Activated CD8-positive, alpha-beta memory T cell treated with anti-CD3 and anti-CD28 coated beads for 36 hours (primary cell): ENCODE measurements at regions not wholly inside any gene's neighbourhood (a gene's known extent, or its start where the extent isn't known, plus 50 kb on each side); places are given as distances from the start of the nearest gene placed in this dataset.
"Not testable (repeated sequence)": the region's sequence is repeated elsewhere in the genome, so short reads cannot be mapped to it uniquely, and the experiment has no call there.

Source experiments
- CTCF ChIA-PET: fragments of 350-600 bp; sonication (Branson Sonifier 250); formaldehyde crosslinking; loops from one replicate; lab custom pipeline; 2021; ENCODE audit warnings: antibody characterized with exemption; lab: Charles Lee
- POLR2A ChIA-PET: fragments of 350-600 bp; sonication (Branson Sonifier 250); formaldehyde crosslinking; loops from one replicate; lab custom pipeline; 2021; ENCODE audit warnings: antibody characterized with exemption; lab: Charles Lee

GRCh38 chr3:171915275-171915674 lies 72.1 kb downstream of the TMEM212 start:
- CTCF ChIA-PET: no interaction called here
- POLR2A ChIA-PET: no interaction called here

GRCh38 chr3:171916888-171917287 lies 73.7 kb downstream of the TMEM212 start:
- CTCF ChIA-PET: no interaction called here

GRCh38 chr3:171922629-171923028 lies 79.5 kb downstream of the TMEM212 start:
- CTCF ChIA-PET, POLR2A ChIA-PET: not testable (repeated sequence)

More at GRCh38 chr3:171916888-171917287, 73.7 kb downstream of the TMEM212 start:
- POLR2A ChIA-PET: no interaction called here

- POLR2A ChIA-PET, CTCF ChIA-PET: not testable (repeated sequence)
Measured at GRCh38 chr3:171923668-171924067, 80.5 kb downstream of the TMEM212 start.

- CTCF ChIA-PET, POLR2A ChIA-PET: not testable (repeated sequence)
Measured at GRCh38 chr3:171924864-171925263, 81.7 kb downstream of the TMEM212 start.

- POLR2A ChIA-PET: no interaction called here
- CTCF ChIA-PET: no interaction called here
Measured at GRCh38 chr3:171932153-171932611, 89.0 kb downstream of the TMEM212 start.

- CTCF ChIA-PET: no interaction called here
- POLR2A ChIA-PET: no interaction called here
Measured at GRCh38 chr3:171933441-171933840, 90.3 kb downstream of the TMEM212 start.

- CTCF ChIA-PET: no interaction called here
- POLR2A ChIA-PET: no interaction called here
Measured at GRCh38 chr3:171935261-171936123, 92.3 kb downstream of the TMEM212 start.

- CTCF ChIA-PET: no interaction called here
Measured at GRCh38 chr3:171936191-171936841, 93.2 kb downstream of the TMEM212 start.

GRCh38 chr3:171939578-171939977 lies 96.4 kb downstream of the TMEM212 start:
- CTCF ChIA-PET: no interaction called here
- POLR2A ChIA-PET: no interaction called here

More at GRCh38 chr3:171936191-171936841, 93.2 kb downstream of the TMEM212 start:
- POLR2A ChIA-PET: no interaction called here

GRCh38 chr3:171940151-171940649 lies 97.1 kb downstream of the TMEM212 start:
- CTCF ChIA-PET: no interaction called here
- POLR2A ChIA-PET: no interaction called here

GRCh38 chr3:171943262-171944117 lies 95.9 kb upstream of the FNDC3B start:
- ChIA-PET CTCF (no interaction called here), POLR2A (no interaction called here)

- POLR2A ChIA-PET: no interaction called here
- CTCF ChIA-PET: no interaction called here
Measured at GRCh38 chr3:171944118-171945016, 95.0 kb upstream of the FNDC3B start.

- CTCF ChIA-PET: no interaction called here
- POLR2A ChIA-PET: interaction anchor here (0.6 kb wide), 1 partner anchor 363 kb away, joined by 4 read pairs; no protein-coding TSS in a partner anchor
Measured at GRCh38 chr3:171948674-171949073, 90.7 kb upstream of the FNDC3B start.

- POLR2A ChIA-PET: no interaction called here
- CTCF ChIA-PET: no interaction called here
Measured at GRCh38 chr3:171949554-171949953, 89.8 kb upstream of the FNDC3B start.

GRCh38 chr3:171950373-171950772 lies 89.0 kb upstream of the FNDC3B start:
- ChIA-PET CTCF (no interaction called here), POLR2A (no interaction called here)

GRCh38 chr3:171951597-171951996 lies 87.8 kb upstream of the FNDC3B start:
- POLR2A ChIA-PET: no interaction called here
- CTCF ChIA-PET: interaction anchor here (0.6 kb wide), 1 partner anchor 311 kb away, joined by 3 read pairs; no protein-coding TSS in a partner anchor

GRCh38 chr3:171953301-171954022 lies 85.9 kb upstream of the FNDC3B start:
- ChIA-PET POLR2A (no interaction called here), CTCF (no interaction called here)
